ENCODE measurements at regions not wholly inside any gene's neighbourhood (a gene's known extent, or its start where the extent isn't known, plus 50 kb on each side); places are given as distances from the start of the nearest gene placed in this dataset.

DNA sequence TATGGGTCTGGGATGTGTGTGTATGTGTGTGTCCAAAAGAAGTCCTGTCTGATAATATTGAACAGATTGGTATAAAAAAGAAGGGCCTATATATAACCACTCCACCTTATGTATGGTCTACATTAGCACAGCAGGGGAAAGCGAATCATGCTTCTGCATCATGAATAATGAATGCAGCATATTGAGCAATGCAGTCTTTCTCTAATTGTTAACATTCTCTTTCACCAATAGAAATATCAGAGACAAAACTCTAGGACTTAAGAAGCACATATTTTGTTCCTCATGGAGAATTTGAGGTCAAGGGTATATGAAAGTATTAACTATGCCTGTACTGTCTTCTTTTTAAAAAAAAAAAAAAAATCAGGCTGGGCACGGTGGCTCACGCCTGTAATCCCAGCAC is 264.3 kb upstream of the NOCT start:
- TF ChIP-seq, protein P1, sequence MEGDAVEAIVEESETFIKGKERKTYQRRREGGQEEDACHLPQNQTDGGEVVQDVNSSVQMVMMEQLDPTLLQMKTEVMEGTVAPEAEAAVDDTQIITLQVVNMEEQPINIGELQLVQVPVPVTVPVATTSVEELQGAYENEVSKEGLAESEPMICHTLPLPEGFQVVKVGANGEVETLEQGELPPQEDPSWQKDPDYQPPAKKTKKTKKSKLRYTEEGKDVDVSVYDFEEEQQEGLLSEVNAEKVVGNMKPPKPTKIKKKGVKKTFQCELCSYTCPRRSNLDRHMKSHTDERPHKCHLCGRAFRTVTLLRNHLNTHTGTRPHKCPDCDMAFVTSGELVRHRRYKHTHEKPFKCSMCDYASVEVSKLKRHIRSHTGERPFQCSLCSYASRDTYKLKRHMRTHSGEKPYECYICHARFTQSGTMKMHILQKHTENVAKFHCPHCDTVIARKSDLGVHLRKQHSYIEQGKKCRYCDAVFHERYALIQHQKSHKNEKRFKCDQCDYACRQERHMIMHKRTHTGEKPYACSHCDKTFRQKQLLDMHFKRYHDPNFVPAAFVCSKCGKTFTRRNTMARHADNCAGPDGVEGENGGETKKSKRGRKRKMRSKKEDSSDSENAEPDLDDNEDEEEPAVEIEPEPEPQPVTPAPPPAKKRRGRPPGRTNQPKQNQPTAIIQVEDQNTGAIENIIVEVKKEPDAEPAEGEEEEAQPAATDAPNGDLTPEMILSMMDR (IDR thresholded peaks at IDR 0.05) = no peak
- TF ChIP-seq POLR2A (IDR thresholded peaks at IDR 0.05) (no peak), POLR2AphosphoS5 (IDR thresholded peaks at IDR 0.05) (no peak)
